HCT116 (cell line): ENCODE measurements at regions not wholly inside any gene's neighbourhood (a gene's known extent, or its start where the extent isn't known, plus 50 kb on each side); places are given as distances from the start of the nearest gene placed in this dataset.

Experiments
- ATAC-seq: fragments of 200-7000 bp; cut with Tn5 transposase; 2 replicates; pipeline ENCODE4 v1.9.1; 2020; ENCODE audit warnings: mild to moderate bottlenecking, moderate library complexity
- BruUV-seq: library from RNA; stranded (reverse); fragments of 400-500 nt; replicated peaks from 2 replicates; lab custom pipeline; 2021; lab: Mats Ljungman, UMichigan
- CTCF ChIA-PET: fragments of 300-600 bp; sonication (Branson Sonifier 250); formaldehyde crosslinking; loops from one replicate; lab custom pipeline; 2021; ENCODE audit warnings: antibody characterized with exemption; lab: Charles Lee
- POLR2A ChIA-PET: fragments of 300-600, 350-600 bp; sonication (Branson Sonifier 250); formaldehyde crosslinking; loops from one replicate; lab custom pipeline; 2021; ENCODE audit warnings: antibody characterized with exemption; lab: Charles Lee
- RAD21 ChIA-PET, 2 experiments: fragments of 300-600 bp; sonication (Branson Sonifier 250); formaldehyde crosslinking; loops; one replicate each; lab custom pipeline; 2023; ENCODE audit warnings: low total read pairs in 2 of 2; ENCODE audit not compliant: uncharacterized antibody in 2 of 2, unreplicated experiment in 2 of 2, low non-redundant PET in 1 of 2; lab: Charles Lee
- DNase-seq: peaks from one replicate; pipeline ENCODE4 v3.0.0-alpha.2; 2010; ENCODE audit warnings: low read depth, low spot score
- H2AFZ ChIP-seq: fragments of 200-600 bp; shearing (Covaris generic), sonication (generic); 2 replicates; pipeline ENCODE4 v1.6.1; 2017; ENCODE audit warnings: low read depth, mixed run types, mixed read lengths, antibody characterized with exemption, low read length; ENCODE audit not compliant: poor library complexity, severe bottlenecking
- H3K27ac ChIP-seq: 2 replicates; pipeline ENCODE4 v1.5.1; 2012; ENCODE audit warnings: low read depth, low read length
- H3K27me3 ChIP-seq: fragments of 200-600 bp; sonication (generic); 2 replicates; pipeline ENCODE4 v1.6.1; 2016; ENCODE audit warnings: mixed run types, low read length, mixed read lengths; ENCODE audit not compliant: insufficient read depth
- H3K36me3 ChIP-seq, 2 experiments: fragments of 200-500 bp in 1 of 2; fragments of 200-600 bp in 1 of 2; sonication (Bioruptor generic) in 1 of 2; sonication (generic) in 1 of 2; 2 replicates each; pipeline versions ENCODE4 v1.5.1 to v1.6.1; 2014 to 2016; ENCODE audit warnings: low read length in 2 of 2, inconsistent platforms in 1 of 2, mixed read lengths in 1 of 2, mixed run types in 1 of 2; ENCODE audit not compliant: insufficient read depth in 2 of 2, control insufficient read depth in 1 of 2
- H3K4me1 ChIP-seq, 2 experiments: fragments of 200-600 bp in 1 of 2; sonication (generic) in 1 of 2; 2 replicates each; pipeline versions ENCODE4 v1.5.1 to v1.6.1; 2012 to 2017; ENCODE audit warnings: low read length in 2 of 2, inconsistent platforms in 1 of 2, mild to moderate bottlenecking in 1 of 2, mixed read lengths in 1 of 2, mixed run types in 1 of 2, moderate library complexity in 1 of 2; ENCODE audit not compliant: insufficient read depth in 2 of 2, control insufficient read depth in 1 of 2
- H3K4me2 ChIP-seq: fragments of 200-600 bp; sonication (generic); 2 replicates; pipeline ENCODE4 v1.6.1; 2017; ENCODE audit warnings: mixed run types, low read length, mixed read lengths
- H3K4me3 ChIP-seq, 2 experiments: fragments of 200-600 bp in 1 of 2; sonication (generic) in 1 of 2; replicated peaks in 1 of 2; 2 replicates each; pipeline ENCODE4 v1.5.1; 2011 to 2016; ENCODE audit warnings: low read length in 2 of 2, control low read depth in 1 of 2, low read depth in 1 of 2, mild to moderate bottlenecking in 1 of 2, mixed read lengths in 1 of 2, mixed run types in 1 of 2
- H3K79me2 ChIP-seq: fragments of 200-600 bp; sonication (generic); 2 replicates; pipeline ENCODE4 v1.6.1; 2017; ENCODE audit warnings: mild to moderate bottlenecking, mixed run types, low read length, moderate library complexity, mixed read lengths; ENCODE audit not compliant: insufficient read depth
- H3K9ac ChIP-seq: fragments of 200-600 bp; sonication (generic); 2 replicates; pipeline ENCODE4 v1.6.1; 2016; ENCODE audit warnings: low read length, mixed read lengths
- H3K9me2 ChIP-seq: fragments of 200-600 bp; sonication (generic), shearing (Covaris generic); 2 replicates; pipeline ENCODE4 v1.6.1; 2017; ENCODE audit warnings: mixed run types, mild to moderate bottlenecking, moderate library complexity; ENCODE audit not compliant: insufficient read depth
- H3K9me3 ChIP-seq, 2 experiments: fragments of 200-500 bp in 1 of 2; fragments of 200-600 bp in 1 of 2; sonication (Bioruptor generic) in 1 of 2; sonication (generic) in 1 of 2; 2 replicates each; pipeline ENCODE4 v1.6.1; 2014 to 2017; ENCODE audit warnings: low read length in 2 of 2, mixed read lengths in 2 of 2, inconsistent platforms in 1 of 2, low read depth in 1 of 2, mild to moderate bottlenecking in 1 of 2, mixed run types in 1 of 2, moderate library complexity in 1 of 2; ENCODE audit not compliant: control insufficient read depth in 1 of 2, insufficient read depth in 1 of 2
- H4K20me1 ChIP-seq: fragments of 200-600 bp; sonication (generic), shearing (Covaris generic); 2 replicates; pipeline ENCODE4 v1.6.1; 2017; ENCODE audit warnings: mixed run types, mild to moderate bottlenecking, moderate library complexity; ENCODE audit not compliant: insufficient read depth
- ATF3 ChIP-seq: IDR thresholded peaks from 2 replicates; pipeline ENCODE4 v1.6.1; 2012
- CEBPB ChIP-seq: IDR thresholded peaks from 2 replicates; pipeline ENCODE4 v1.6.1; 2012; ENCODE audit warnings: low read depth
- EGR1 ChIP-seq: IDR thresholded peaks from 2 replicates; pipeline ENCODE4 v1.6.1; 2012; ENCODE audit warnings: low read depth
- EZH2 ChIP-seq: fragments of 200-600 bp; sonication (generic); IDR thresholded peaks from 2 replicates; pipeline ENCODE4 v1.6.1; 2017; ENCODE audit warnings: antibody characterized with exemption, mixed run types
- JUND ChIP-seq: IDR thresholded peaks from 2 replicates; pipeline ENCODE4 v1.6.1; 2012
- POLR2A ChIP-seq: IDR thresholded peaks from 2 replicates; pipeline ENCODE4 v1.7.0; 2011; ENCODE audit warnings: borderline replicate concordance; ENCODE audit not compliant: insufficient read depth, insufficient read length; ENCODE audit errors: extremely low read depth
- POLR2AphosphoS5 ChIP-seq: IDR thresholded peaks from 2 replicates; pipeline ENCODE4 v1.6.1; 2011; ENCODE audit warnings: mild to moderate bottlenecking, low read depth, low read length, moderate library complexity
- RAD21 ChIP-seq: IDR thresholded peaks from 2 replicates; pipeline ENCODE4 v1.6.1; 2012; ENCODE audit warnings: low read depth, mild to moderate bottlenecking
- REST ChIP-seq: IDR thresholded peaks from 2 replicates; pipeline ENCODE4 v1.6.1; 2012; ENCODE audit warnings: low read depth
- SIN3A ChIP-seq: IDR thresholded peaks from 2 replicates; pipeline ENCODE4 v1.6.1; 2012; ENCODE audit warnings: low read depth
- SP1 ChIP-seq: IDR thresholded peaks from 2 replicates; pipeline ENCODE4 v1.6.1; 2012; ENCODE audit warnings: low read depth
- TCF7L2 ChIP-seq: IDR thresholded peaks from 2 replicates; pipeline ENCODE4 v1.7.0; 2011; ENCODE audit warnings: borderline replicate concordance, inconsistent platforms; ENCODE audit not compliant: insufficient read depth, insufficient read length; ENCODE audit errors: extremely low read depth
- YY1 ChIP-seq: IDR thresholded peaks from 2 replicates; pipeline ENCODE4 v1.6.1; 2011; ENCODE audit warnings: low read length, low read depth, moderate library complexity, mild to moderate bottlenecking; ENCODE audit not compliant: insufficient replicate concordance; ENCODE audit errors: extremely low read depth
- ZFX ChIP-seq: fragments of 450-650 bp; IDR thresholded peaks from 2 replicates; pipeline ENCODE4 v1.6.1; 2017
- intact Hi-C: fragments of 100-400 bp; cut with micrococcal nuclease; formaldehyde crosslinking; loops from 2 replicates; pipeline ENCODE4 v1.10.0; 2022

GRCh38 chr17:71727292-71727691, 393.5 kb upstream of the SOX9 start:
- Histone ChIP-seq H3K9me3 (no peaks in the 10 kb centered on the region), H3K27ac (no peak overlapping the region), H3K4me1 (no peaks in the 10 kb centered on the region), H2AFZ (no peak overlapping the region), H4K20me1 (no peaks in the 10 kb centered on the region), H3K27me3 (no peaks in the 10 kb centered on the region), H3K9me2 (0 out of 2 replicates have a peak, but pooled peaks cover 3% of the 10 kb centered on the region), H3K79me2 (no peaks in the 10 kb centered on the region), H3K36me3 (no peaks in the 10 kb centered on the region), H3K4me3 (no peak overlapping the region), H3K9ac (no peak overlapping the region), H3K4me2 (no peak overlapping the region)
- DNase-seq: no peak
- CTCF ChIA-PET: no interaction called here
- POLR2A ChIA-PET: no interaction called here
- no peak for ATAC-seq
- RAD21 ChIA-PET: no interaction called here
- intact Hi-C loops: no loop called here
- no TSS peak for BruUV-seq
- no peak for TF ChIP-seq POLR2AphosphoS5
- TF ChIP-seq SIN3A: no peak
- no peak for TF ChIP-seq RAD21
- no peak for TF ChIP-seq SP1
- TF ChIP-seq ATF3: no peak
- no peak for TF ChIP-seq YY1
- TF ChIP-seq TCF7L2: no peak
- TF ChIP-seq JUND: no peak
- TF ChIP-seq REST: no peak
- TF ChIP-seq ZFX: no peak
- no peak for TF ChIP-seq EGR1
- TF ChIP-seq EZH2: no peak
- no peak for TF ChIP-seq CEBPB
- no peak for TF ChIP-seq POLR2A
- TF ChIP-seq, all 23 proteins: peak for 0
